Adipocyte (in vitro differentiated cells): ENCODE measurements at regions not wholly inside any gene's neighbourhood (a gene's known extent, or its start where the extent isn't known, plus 50 kb on each side); places are given as distances from the start of the nearest gene placed in this dataset.
"Not testable (repeated sequence)": the region's sequence is repeated elsewhere in the genome, so short reads cannot be mapped to it uniquely, and the experiment has no call there.

Experiments
- DNase-seq: peaks from one replicate; pipeline ENCODE4 v3.0.0-alpha.2; 2015; ENCODE audit warnings: low read depth
- H3K27me3 ChIP-seq: replicated peaks from 2 replicates; pipeline ENCODE4 v1.7.0; 2013; ENCODE audit warnings: mild to moderate bottlenecking, low read length, moderate library complexity; ENCODE audit not compliant: control insufficient read depth, insufficient read depth
- H3K36me3 ChIP-seq: 2 replicates; pipeline ENCODE4 v1.7.0; 2013; ENCODE audit warnings: low read length, mild to moderate bottlenecking, moderate library complexity; ENCODE audit not compliant: control insufficient read depth, insufficient read depth, severe bottlenecking
- H3K4me1 ChIP-seq: 2 replicates; pipeline ENCODE4 v1.7.0; 2013; ENCODE audit warnings: mild to moderate bottlenecking, low read length, moderate library complexity; ENCODE audit not compliant: control insufficient read depth, insufficient read depth
- H3K4me3 ChIP-seq: 2 replicates; pipeline ENCODE4 v1.7.0; 2013; ENCODE audit warnings: mild to moderate bottlenecking, low read length, moderate library complexity
- H3K9ac ChIP-seq: 2 replicates; pipeline ENCODE4 v1.7.0; 2013; ENCODE audit warnings: mild to moderate bottlenecking, low read length, moderate library complexity
- H3K9me3 ChIP-seq: 2 replicates; pipeline ENCODE4 v1.7.0; 2013; ENCODE audit warnings: mild to moderate bottlenecking, low read length, moderate library complexity; ENCODE audit not compliant: control insufficient read depth

- Histone ChIP-seq H3K36me3 (no peaks in the 10 kb centered on the region), H3K9ac (no peak overlapping the region), H3K4me1 (peaks cover 7% of the 10 kb centered on the region), H3K4me3 (no peak overlapping the region), H3K9me3 (no peaks in the 10 kb centered on the region), H3K27me3 (no peaks in the 10 kb centered on the region)
- DNase-seq, result no peak
Observed at GRCh38 chr12:58732894-58733293, 187.4 kb downstream of the LRIG3 start.

GRCh38 chr12:58741226-58741625, 179.1 kb downstream of the LRIG3 start:
- no peak overlapping the region for H3K9ac ChIP-seq
- no peak overlapping the region for H3K4me3 ChIP-seq
- no peaks in the 10 kb centered on the region for H3K36me3 ChIP-seq
- H3K9me3 ChIP-seq, result peaks cover 4% of the 10 kb centered on the region
- no peaks in the 10 kb centered on the region for H3K4me1 ChIP-seq
- no peak for DNase-seq
- H3K27me3 ChIP-seq, result no peaks in the 10 kb centered on the region

- no peak for DNase-seq
- Histone ChIP-seq H3K4me1 (peaks cover 10% of the 10 kb centered on the region), H3K4me3 (no peak overlapping the region)
Observed at GRCh38 chr12:58745348-58746125, 174.8 kb downstream of the LRIG3 start.

GRCh38 chr12:58747533-58747932, 172.8 kb downstream of the LRIG3 start:
- DNase-seq, result no peak
- Histone ChIP-seq H3K9me3 (no peaks in the 10 kb centered on the region), H3K4me3 (no peak overlapping the region), H3K4me1 (peaks cover 17% of the 10 kb centered on the region), H3K9ac (no peak overlapping the region), H3K36me3 (no peaks in the 10 kb centered on the region), H3K27me3 (no peaks in the 10 kb centered on the region)

More at GRCh38 chr12:58745348-58746125, 174.8 kb downstream of the LRIG3 start:
- no peak overlapping the region for H3K9ac ChIP-seq
- H3K9me3 ChIP-seq, result peaks cover 4% of the 10 kb centered on the region
- H3K27me3 ChIP-seq, result no peaks in the 10 kb centered on the region
- no peaks in the 10 kb centered on the region for H3K36me3 ChIP-seq

- Histone ChIP-seq H3K36me3 (no peaks in the 10 kb centered on the region), H3K4me1 (peaks cover 17% of the 10 kb centered on the region), H3K9me3 (no peaks in the 10 kb centered on the region), H3K27me3 (no peaks in the 10 kb centered on the region), H3K9ac (peak overlapping the region; percentile 19), H3K4me3 (no peak overlapping the region)
- peak; percentile 89 for DNase-seq
Observed at GRCh38 chr12:58750484-58750883, 169.8 kb downstream of the LRIG3 start.

GRCh38 chr12:58757422-58757821, 162.9 kb downstream of the LRIG3 start:
- DNase-seq, result peak; percentile 64
- Histone ChIP-seq H3K9me3 (no peaks in the 10 kb centered on the region), H3K27me3 (no peaks in the 10 kb centered on the region), H3K4me3 (no peak overlapping the region), H3K4me1 (no peaks in the 10 kb centered on the region), H3K9ac (no peak overlapping the region), H3K36me3 (no peaks in the 10 kb centered on the region)

GRCh38 chr12:58759745-58760144, 160.6 kb downstream of the LRIG3 start:
- not testable (repeated sequence) for H3K36me3 ChIP-seq, H3K27me3 ChIP-seq, H3K4me3 ChIP-seq, DNase-seq, H3K4me1 ChIP-seq, H3K9ac ChIP-seq, H3K9me3 ChIP-seq

GRCh38 chr12:58761308-58761707, 159.0 kb downstream of the LRIG3 start:
- DNase-seq, result no peak
- Histone ChIP-seq H3K4me1 (no peaks in the 10 kb centered on the region), H3K4me3 (no peak overlapping the region), H3K36me3 (no peaks in the 10 kb centered on the region), H3K27me3 (no peaks in the 10 kb centered on the region), H3K9ac (no peak overlapping the region), H3K9me3 (no peaks in the 10 kb centered on the region)

GRCh38 chr12:58764100-58764953, 156.0 kb downstream of the LRIG3 start:
- Histone ChIP-seq H3K9me3 (peaks cover 10% of the 10 kb centered on the region), H3K36me3 (no peaks in the 10 kb centered on the region)
- DNase-seq, result peak; percentile 50

GRCh38 chr12:58765076-58765475, 155.2 kb downstream of the LRIG3 start:
- DNase-seq, result no peak
- Histone ChIP-seq H3K4me3 (no peak overlapping the region), H3K27me3 (no peaks in the 10 kb centered on the region), H3K36me3 (no peaks in the 10 kb centered on the region), H3K9me3 (peaks cover 14% of the 10 kb centered on the region), H3K9ac (no peak overlapping the region), H3K4me1 (no peaks in the 10 kb centered on the region)

More at GRCh38 chr12:58764100-58764953, 156.0 kb downstream of the LRIG3 start:
- no peak overlapping the region for H3K9ac ChIP-seq
- H3K4me3 ChIP-seq, result no peak overlapping the region
- H3K4me1 ChIP-seq, result no peaks in the 10 kb centered on the region
- H3K27me3 ChIP-seq, result no peaks in the 10 kb centered on the region

- peak; percentile 36 for DNase-seq
- Histone ChIP-seq H3K4me1 (no peaks in the 10 kb centered on the region), H3K9me3 (peaks cover 14% of the 10 kb centered on the region), H3K36me3 (no peaks in the 10 kb centered on the region), H3K27me3 (no peaks in the 10 kb centered on the region), H3K4me3 (no peak overlapping the region), H3K9ac (no peak overlapping the region)
Observed at GRCh38 chr12:58765653-58766512, 154.4 kb downstream of the LRIG3 start.
